Fibroblast of skin of right biceps (primary cell): ENCODE measurements at regions not wholly inside any gene's neighbourhood (a gene's known extent, or its start where the extent isn't known, plus 50 kb on each side); places are given as distances from the start of the nearest gene placed in this dataset.
A peak's percentile ranks its signal among the peaks of the same experiment; 100 is the strongest.

Experiments
- DNase-seq: peaks from one replicate; pipeline ENCODE4 v3.0.0-alpha.2; 2013

DNA sequence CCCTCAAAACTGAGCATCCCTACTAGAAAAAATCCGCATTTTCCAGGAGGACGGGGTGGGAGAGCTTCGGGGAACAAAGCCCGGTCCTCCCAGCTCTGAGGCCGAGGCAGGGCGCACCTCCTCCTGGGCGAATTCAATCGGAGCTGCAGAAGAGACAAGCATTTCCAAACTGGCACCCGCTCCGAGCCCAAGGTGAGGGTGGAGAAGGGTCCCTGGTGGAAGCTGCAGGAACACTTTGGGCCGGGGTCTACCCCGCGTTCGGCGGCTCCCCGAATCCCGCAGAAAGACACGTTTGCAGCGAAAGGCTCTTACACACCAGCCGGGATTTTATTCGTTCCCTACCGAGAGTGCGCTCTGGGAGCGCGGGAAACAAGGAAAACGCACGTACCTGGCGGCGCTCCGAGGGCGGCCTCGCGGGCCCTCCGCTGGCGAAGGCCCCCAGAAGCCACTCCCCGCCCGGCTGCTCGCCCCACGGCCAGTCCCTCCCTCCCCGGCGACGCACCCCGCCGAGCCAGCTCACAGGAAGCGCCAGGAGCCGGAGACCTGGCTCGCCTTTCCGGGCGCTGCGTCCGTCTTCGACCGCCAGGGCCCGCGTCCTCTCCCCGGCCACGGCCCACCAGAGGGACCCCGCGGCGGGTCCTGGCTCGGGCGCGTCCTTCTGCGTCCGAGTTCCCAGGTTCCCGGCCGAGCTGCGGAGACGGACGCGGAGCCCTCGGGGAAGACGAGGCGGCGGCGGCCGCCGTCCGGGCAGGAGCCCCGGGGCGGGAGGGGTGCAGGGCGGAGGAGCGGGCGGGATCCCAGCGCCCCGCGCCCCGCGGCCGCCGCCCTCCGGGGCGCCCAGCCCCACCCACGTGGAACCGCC is 49.8 kb upstream of the BAHCC1 start:
- DNase-seq: peak; percentile 90
